ENCODE measurements at regions not wholly inside any gene's neighbourhood (a gene's known extent, or its start where the extent isn't known, plus 50 kb on each side); places are given as distances from the start of the nearest gene placed in this dataset.

GRCh38 chr6:54013966-54014365 is 97.3 kb upstream of the MLIP start:
- DNase-seq (ENCODE audit: low spot score) = no peak
- H3K9ac ChIP-seq (ENCODE audit: low read depth, low read length, poor library complexity) = no peak overlapping the region
- H2BK15ac ChIP-seq (ENCODE audit: low read length) = no peak overlapping the region
- no peak overlapping the region for H3K23ac ChIP-seq (ENCODE audit: low read depth, low read length, poor library complexity)
- no peak overlapping the region for H4K8ac ChIP-seq (ENCODE audit: low read depth, low read length)
- H2BK120ac ChIP-seq (ENCODE audit: low read depth, low read length) = no peak overlapping the region
- H3K4me3 ChIP-seq (ENCODE audit: low read length in 2 of 2) = no peak overlapping the region
- H2BK12ac ChIP-seq (ENCODE audit: low read length) = no peak overlapping the region
- H3K36me3 ChIP-seq (replicated peaks in 1 of 2; ENCODE audit: control insufficient read depth in 2 of 2, insufficient read depth in 2 of 2, low read length in 2 of 2) = no peaks in the 10 kb centered on the region
- H3K79me1 ChIP-seq (ENCODE audit: low read depth, low read length) = no peaks in the 10 kb centered on the region
- no peaks in the 10 kb centered on the region for H3K27me3 ChIP-seq (ENCODE audit: control insufficient read depth in 3 of 3, insufficient read depth in 3 of 3, low read depth in 1 of 3, low read length in 3 of 3)
- no peak overlapping the region for H2BK5ac ChIP-seq (ENCODE audit: low read length)
- H3K9me3 ChIP-seq (replicated peaks in 1 of 2; ENCODE audit: control insufficient read depth in 2 of 2, insufficient read depth in 1 of 2, low read depth in 1 of 2, low read length in 2 of 2) = no peaks in the 10 kb centered on the region
- H2AFZ ChIP-seq (ENCODE audit: low read length) = no peak overlapping the region
- no peak overlapping the region for H3K18ac ChIP-seq (ENCODE audit: low read length)
- peaks cover 7% of the 10 kb centered on the region in 2 donors for H3K4me1 ChIP-seq (ENCODE audit: control insufficient read depth in 2 of 2, insufficient read depth in 1 of 2, low read depth in 1 of 2, low read length in 2 of 2)
- no peak overlapping the region for H3K27ac ChIP-seq (replicated peaks; ENCODE audit: low read length)
- no peak overlapping the region for H3K4ac ChIP-seq (ENCODE audit: low read length)
- H3K4me2 ChIP-seq (ENCODE audit: insufficient read depth, low read length, poor library complexity, severe bottlenecking) = no peak overlapping the region
- H2AK5ac ChIP-seq (ENCODE audit: low read depth, low read length) = no peak overlapping the region
- H4K91ac ChIP-seq (ENCODE audit: low read depth, low read length, poor library complexity) = no peak overlapping the region
- no peak overlapping the region for H3K14ac ChIP-seq (ENCODE audit: low read length)

GRCh38 chr6:54014440-54014839 is 96.8 kb upstream of the MLIP start:
- H3K4me1 ChIP-seq (ENCODE audit: control insufficient read depth in 2 of 2, insufficient read depth in 1 of 2, low read depth in 1 of 2, low read length in 2 of 2) = peaks cover 3 to 7% of the 10 kb centered on the region in 2 donors
- H2BK12ac ChIP-seq (ENCODE audit: low read length) = no peak overlapping the region
- H3K27ac ChIP-seq (replicated peaks; ENCODE audit: low read length) = no peak overlapping the region
- no peak overlapping the region for H2BK5ac ChIP-seq (ENCODE audit: low read length)
- H2BK15ac ChIP-seq (ENCODE audit: low read length) = no peak overlapping the region
- no peaks in the 10 kb centered on the region for H3K9me3 ChIP-seq (replicated peaks in 1 of 2; ENCODE audit: control insufficient read depth in 2 of 2, insufficient read depth in 1 of 2, low read depth in 1 of 2, low read length in 2 of 2)
- H2BK120ac ChIP-seq (ENCODE audit: low read depth, low read length) = no peak overlapping the region
- H3K18ac ChIP-seq (ENCODE audit: low read length) = no peak overlapping the region
- no peak overlapping the region for H2AK5ac ChIP-seq (ENCODE audit: low read depth, low read length)
- H3K14ac ChIP-seq (ENCODE audit: low read length) = peak overlapping the region; percentile 64
- no CpG with 5 or more reads among the region's 8 CpGs for WGBS, 2 donors (ENCODE audit: extremely low coverage in 2 of 2, insufficient read length in 2 of 2, insufficient replicate concordance in 1 of 2)
- no peaks in the 10 kb centered on the region for H3K36me3 ChIP-seq (replicated peaks in 1 of 2; ENCODE audit: control insufficient read depth in 2 of 2, insufficient read depth in 2 of 2, low read length in 2 of 2)
- no peak overlapping the region for H3K4me2 ChIP-seq (ENCODE audit: insufficient read depth, low read length, poor library complexity, severe bottlenecking)
- no peaks in the 10 kb centered on the region for H3K27me3 ChIP-seq (ENCODE audit: control insufficient read depth in 3 of 3, insufficient read depth in 3 of 3, low read depth in 1 of 3, low read length in 3 of 3)
- H3K9ac ChIP-seq (ENCODE audit: low read depth, low read length, poor library complexity) = no peak overlapping the region
- H3K4me3 ChIP-seq (ENCODE audit: low read length in 2 of 2) = no peak overlapping the region
- DNase-seq (ENCODE audit: low spot score) = no peak
- H4K8ac ChIP-seq (ENCODE audit: low read depth, low read length) = no peak overlapping the region
- H3K4ac ChIP-seq (ENCODE audit: low read length) = no peak overlapping the region
- H4K91ac ChIP-seq (ENCODE audit: low read depth, low read length, poor library complexity) = no peak overlapping the region
- no peak overlapping the region for H2AFZ ChIP-seq (ENCODE audit: low read length)
- no peak overlapping the region for H3K23ac ChIP-seq (ENCODE audit: low read depth, low read length, poor library complexity)
- H3K79me1 ChIP-seq (ENCODE audit: low read depth, low read length) = no peaks in the 10 kb centered on the region

- no peak overlapping the region for H4K91ac ChIP-seq (ENCODE audit: low read depth, low read length, poor library complexity)
- WGBS, 2 donors (ENCODE audit: extremely low coverage in 2 of 2, insufficient read length in 2 of 2, insufficient replicate concordance in 1 of 2) = no CpG with 5 or more reads among the region's 2 CpGs
- H3K79me1 ChIP-seq (ENCODE audit: low read depth, low read length) = no peaks in the 10 kb centered on the region
- H2BK120ac ChIP-seq (ENCODE audit: low read depth, low read length) = no peak overlapping the region
- no peak overlapping the region for H3K4me3 ChIP-seq (ENCODE audit: low read length in 2 of 2)
- H2BK5ac ChIP-seq (ENCODE audit: low read length) = no peak overlapping the region
- no peaks in the 10 kb centered on the region for H3K4me1 ChIP-seq (ENCODE audit: control insufficient read depth in 2 of 2, insufficient read depth in 1 of 2, low read depth in 1 of 2, low read length in 2 of 2)
- H3K36me3 ChIP-seq (replicated peaks in 1 of 2; ENCODE audit: control insufficient read depth in 2 of 2, insufficient read depth in 2 of 2, low read length in 2 of 2) = no peaks in the 10 kb centered on the region
- H4K8ac ChIP-seq (ENCODE audit: low read depth, low read length) = no peak overlapping the region
- no peaks in the 10 kb centered on the region for H3K27me3 ChIP-seq (ENCODE audit: control insufficient read depth in 3 of 3, insufficient read depth in 3 of 3, low read depth in 1 of 3, low read length in 3 of 3)
- H3K9me3 ChIP-seq (replicated peaks in 1 of 2; ENCODE audit: control insufficient read depth in 2 of 2, insufficient read depth in 1 of 2, low read depth in 1 of 2, low read length in 2 of 2) = no peaks in the 10 kb centered on the region
- DNase-seq (ENCODE audit: low spot score) = no peak
- H3K9ac ChIP-seq (ENCODE audit: low read depth, low read length, poor library complexity) = no peak overlapping the region
- H3K4ac ChIP-seq (ENCODE audit: low read length) = no peak overlapping the region
- no peak overlapping the region for H2BK12ac ChIP-seq (ENCODE audit: low read length)
- H3K18ac ChIP-seq (ENCODE audit: low read length) = no peak overlapping the region
- no peak overlapping the region for H3K23ac ChIP-seq (ENCODE audit: low read depth, low read length, poor library complexity)
- H2AFZ ChIP-seq (ENCODE audit: low read length) = no peak overlapping the region
- no peak overlapping the region for H2AK5ac ChIP-seq (ENCODE audit: low read depth, low read length)
- H3K4me2 ChIP-seq (ENCODE audit: insufficient read depth, low read length, poor library complexity, severe bottlenecking) = no peak overlapping the region
- no peak overlapping the region for H2BK15ac ChIP-seq (ENCODE audit: low read length)
- no peak overlapping the region for H3K14ac ChIP-seq (ENCODE audit: low read length)
- no peak overlapping the region for H3K27ac ChIP-seq (replicated peaks; ENCODE audit: low read length)
Observed at GRCh38 chr6:54017877-54018276, 93.4 kb upstream of the MLIP start.

GRCh38 chr6:54018722-54019121 is 92.5 kb upstream of the MLIP start:
- H3K4me1 ChIP-seq (ENCODE audit: control insufficient read depth in 2 of 2, insufficient read depth in 1 of 2, low read depth in 1 of 2, low read length in 2 of 2) = no peaks in the 10 kb centered on the region
- H3K9ac ChIP-seq (ENCODE audit: low read depth, low read length, poor library complexity) = no peak overlapping the region
- H3K23ac ChIP-seq (ENCODE audit: low read depth, low read length, poor library complexity) = no peak overlapping the region
- no peak overlapping the region for H3K4ac ChIP-seq (ENCODE audit: low read length)
- no peak overlapping the region for H2AK5ac ChIP-seq (ENCODE audit: low read depth, low read length)
- H3K14ac ChIP-seq (ENCODE audit: low read length) = no peak overlapping the region
- H3K4me2 ChIP-seq (ENCODE audit: insufficient read depth, low read length, poor library complexity, severe bottlenecking) = no peak overlapping the region
- H3K18ac ChIP-seq (ENCODE audit: low read length) = no peak overlapping the region
- H4K8ac ChIP-seq (ENCODE audit: low read depth, low read length) = no peak overlapping the region
- H2BK120ac ChIP-seq (ENCODE audit: low read depth, low read length) = no peak overlapping the region
- H3K4me3 ChIP-seq (ENCODE audit: low read length in 2 of 2) = no peak overlapping the region
- DNase-seq (ENCODE audit: low spot score) = no peak
- no peaks in the 10 kb centered on the region for H3K27me3 ChIP-seq (ENCODE audit: control insufficient read depth in 3 of 3, insufficient read depth in 3 of 3, low read depth in 1 of 3, low read length in 3 of 3)
- H4K91ac ChIP-seq (ENCODE audit: low read depth, low read length, poor library complexity) = no peak overlapping the region
- no peak overlapping the region for H2BK15ac ChIP-seq (ENCODE audit: low read length)
- no peaks in the 10 kb centered on the region for H3K79me1 ChIP-seq (ENCODE audit: low read depth, low read length)
- H3K27ac ChIP-seq (replicated peaks; ENCODE audit: low read length) = no peak overlapping the region
- no peak overlapping the region for H2BK12ac ChIP-seq (ENCODE audit: low read length)
- no peaks in the 10 kb centered on the region for H3K36me3 ChIP-seq (replicated peaks in 1 of 2; ENCODE audit: control insufficient read depth in 2 of 2, insufficient read depth in 2 of 2, low read length in 2 of 2)
- no peak overlapping the region for H2BK5ac ChIP-seq (ENCODE audit: low read length)
- no peak overlapping the region for H2AFZ ChIP-seq (ENCODE audit: low read length)
- H3K9me3 ChIP-seq (replicated peaks in 1 of 2; ENCODE audit: control insufficient read depth in 2 of 2, insufficient read depth in 1 of 2, low read depth in 1 of 2, low read length in 2 of 2) = no peaks in the 10 kb centered on the region
- WGBS, 2 donors (ENCODE audit: extremely low coverage in 2 of 2, insufficient read length in 2 of 2, insufficient replicate concordance in 1 of 2) = no CpG with 5 or more reads among the region's 5 CpGs
